HUDEP-2 (cell line): ENCODE measurements at regions not wholly inside any gene's neighbourhood (a gene's known extent, or its start where the extent isn't known, plus 50 kb on each side); places are given as distances from the start of the nearest gene placed in this dataset.
"Not testable (repeated sequence)": the region's sequence is repeated elsewhere in the genome, so short reads cannot be mapped to it uniquely, and the experiment has no call there.

ENCODE experiments used
- DNase-seq, 76 experiments: peaks; one replicate each; lab custom pipeline; 2025; ENCODE audit not compliant: unreplicated experiment in 76 of 76; lab: John Stamatoyannopoulos, UW

- DNase-seq: no peak
Observed at GRCh38 chr12:131386167-131386521, 324.7 kb upstream of the SFSWAP start.

DNA sequence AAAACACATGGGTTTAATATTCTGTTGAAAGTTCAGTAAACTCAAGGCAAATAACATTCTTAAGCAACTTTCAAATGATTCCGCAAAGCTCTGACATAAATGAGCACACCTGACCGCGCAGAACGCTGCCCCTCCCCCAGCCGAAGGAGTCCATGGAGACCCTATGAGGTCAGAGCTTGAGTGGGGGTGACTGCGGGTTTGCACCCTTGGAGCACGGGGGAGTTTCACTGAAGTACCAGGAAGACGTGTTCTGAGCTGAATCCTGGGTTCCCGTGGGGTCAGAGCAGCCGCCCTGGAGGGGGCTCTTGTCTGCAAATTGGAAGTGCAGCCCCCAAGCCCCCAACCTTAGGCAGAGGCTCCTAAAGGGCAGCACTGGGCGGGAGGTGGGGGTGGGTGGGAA is 324.1 kb upstream of the SFSWAP start:
- DNase-seq: no peak

DNA sequence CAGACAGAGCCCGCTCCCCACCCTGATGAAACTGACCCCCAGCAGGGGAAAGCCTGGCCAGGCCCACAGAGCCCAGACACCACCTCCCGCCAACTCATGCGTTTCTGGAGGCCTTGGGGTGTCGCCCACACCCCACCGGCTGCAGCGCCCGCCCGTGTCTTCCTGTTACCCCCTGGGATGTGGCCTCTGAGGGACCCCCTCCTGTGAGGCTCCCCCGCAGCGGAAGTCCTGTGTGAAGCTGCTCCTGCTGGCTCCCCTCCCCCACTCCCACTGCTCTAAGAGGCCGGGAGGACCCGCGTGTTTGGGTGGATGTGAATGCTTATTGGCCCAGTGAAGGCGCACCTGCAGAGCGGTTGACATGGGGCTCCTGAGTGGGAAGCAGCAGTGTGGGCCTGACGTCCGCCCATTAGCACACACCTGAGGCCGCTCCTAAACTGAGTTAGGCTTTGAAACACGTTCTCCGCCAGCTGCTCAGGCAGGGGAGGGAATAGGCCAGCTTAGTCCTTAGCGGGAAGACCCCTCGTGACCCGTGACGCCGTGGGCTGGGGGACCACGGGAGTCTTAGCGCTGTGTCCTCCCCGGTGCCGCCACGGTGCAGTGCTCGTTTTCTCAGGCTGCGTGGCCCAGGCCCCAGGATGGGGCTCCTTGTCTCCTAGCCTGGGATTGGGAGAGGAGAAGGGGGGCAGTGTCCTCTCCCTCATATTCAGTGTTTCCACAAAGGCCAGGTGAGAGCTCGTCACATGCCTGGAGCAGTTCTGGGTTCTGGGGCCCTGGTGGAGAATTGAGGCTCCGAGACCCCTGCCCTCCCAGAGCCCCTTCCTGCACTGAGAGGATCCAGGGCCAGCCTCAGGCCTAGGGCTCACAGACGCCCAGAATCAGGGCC is 323.4 kb upstream of the SFSWAP start:
- DNase-seq: no peak

DNA sequence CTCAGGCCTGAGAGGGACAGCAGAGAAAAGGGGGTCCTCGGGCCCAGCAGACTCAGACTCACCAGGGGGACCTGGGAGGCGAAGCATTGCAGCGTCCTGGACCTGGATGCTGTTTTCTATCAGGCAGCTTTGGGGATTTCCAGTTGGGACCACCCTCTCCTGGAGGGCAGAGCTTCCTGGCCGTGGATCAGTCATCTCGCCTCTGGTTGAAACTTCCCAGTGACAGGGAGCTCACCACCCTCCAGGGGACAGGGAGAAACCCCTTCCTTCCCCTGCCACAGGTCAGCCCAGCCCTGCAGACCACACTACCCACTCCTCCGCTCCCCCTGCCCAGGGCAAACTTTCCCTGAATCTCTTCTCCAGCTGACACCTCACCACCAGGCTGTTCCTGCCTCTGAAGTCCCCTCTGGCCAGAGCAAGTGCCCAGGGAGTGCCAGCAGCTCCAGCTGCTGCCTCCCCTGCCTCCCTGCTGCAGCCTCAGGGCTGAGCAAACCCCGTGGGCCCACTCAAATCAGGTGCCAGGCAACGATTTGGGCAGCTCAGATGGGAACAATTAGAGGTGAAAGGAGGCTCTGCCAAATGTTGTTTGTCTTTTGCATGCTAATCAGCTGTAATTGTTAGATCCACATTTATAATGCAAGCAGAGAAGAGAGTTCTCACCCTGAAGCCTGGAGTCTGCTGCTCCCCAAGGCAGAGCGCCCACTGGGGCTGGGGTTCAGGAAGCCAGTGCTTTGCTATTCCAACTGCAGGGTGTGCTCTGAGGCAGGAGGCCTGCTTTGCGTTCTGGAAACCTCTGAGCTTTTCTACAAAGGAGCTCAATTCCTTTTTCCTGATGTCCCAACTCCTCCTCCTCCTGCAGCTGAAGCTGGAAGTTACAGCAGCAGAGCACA is 322.5 kb upstream of the SFSWAP start:
- DNase-seq: not testable (repeated sequence)

- no peak for DNase-seq
Observed at GRCh38 chr12:131389054-131390013, 321.6 kb upstream of the SFSWAP start.

GRCh38 chr12:131390412-131391334 is 320.2 kb upstream of the SFSWAP start:
- DNase-seq: peak in 2 of 76 experiments; percentile 1 to 18

GRCh38 chr12:131391399-131391798 is 319.5 kb upstream of the SFSWAP start:
- no peak for DNase-seq

DNA sequence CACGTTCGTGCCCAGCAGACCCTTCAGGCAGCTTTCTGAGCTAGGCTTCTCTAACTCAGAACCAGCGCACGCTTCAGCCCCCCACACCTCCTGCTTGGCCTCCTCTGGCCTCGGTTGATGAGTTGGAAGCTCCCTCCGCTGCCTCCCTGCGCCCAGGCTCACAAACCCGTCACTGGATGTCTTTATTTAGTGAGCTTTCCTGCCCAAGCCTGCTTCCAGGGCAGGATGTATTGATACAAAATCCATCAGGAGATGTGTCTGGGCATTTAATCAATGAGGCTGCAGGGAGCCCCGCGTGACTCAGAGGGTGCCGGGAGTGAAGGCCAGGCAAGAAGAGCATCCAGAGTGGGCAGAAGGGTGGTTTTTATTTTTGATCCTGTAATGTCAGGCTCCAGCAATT is 316.1 kb upstream of the SFSWAP start:
- DNase-seq: not testable (repeated sequence)

GRCh38 chr12:131395209-131395684 is 315.6 kb upstream of the SFSWAP start:
- not testable (repeated sequence) for DNase-seq

- DNase-seq: no peak
Observed at GRCh38 chr12:131395971-131396573, 314.8 kb upstream of the SFSWAP start.

- no peak for DNase-seq
Observed at GRCh38 chr12:131397493-131398181, 313.3 kb upstream of the SFSWAP start.

- no peak for DNase-seq
Observed at GRCh38 chr12:131399000-131399399, 311.9 kb upstream of the SFSWAP start.

DNA sequence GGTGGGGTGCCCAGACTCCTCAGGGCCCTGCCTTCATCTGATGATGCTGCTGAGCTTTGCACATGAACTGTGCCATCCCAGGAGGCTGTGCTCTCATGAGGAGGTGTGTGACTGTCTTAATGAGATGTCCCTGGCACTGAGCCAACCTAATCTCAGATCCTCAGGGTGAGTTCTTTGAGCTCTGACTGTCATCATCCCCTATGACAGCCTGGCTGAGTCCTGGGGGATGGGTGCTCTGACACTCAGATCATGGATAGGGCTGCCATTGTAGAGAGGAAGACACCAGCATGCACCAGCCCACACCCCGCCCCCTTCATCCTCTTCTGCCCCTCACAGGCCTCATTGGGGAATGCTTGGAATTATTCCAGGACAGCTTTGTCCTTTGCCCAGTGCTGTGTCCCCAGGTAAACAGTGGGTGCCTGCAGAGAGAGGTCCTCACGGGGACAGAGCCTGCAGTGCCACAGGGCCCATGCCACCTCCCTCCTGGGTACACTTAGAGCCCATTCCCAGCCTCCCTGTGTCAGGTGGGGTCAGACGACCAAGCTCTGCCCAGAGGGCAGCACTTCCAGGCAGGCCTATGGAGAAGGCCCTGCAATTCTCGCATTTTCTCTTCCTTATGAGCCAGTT is 310.1 kb upstream of the SFSWAP start:
- DNase-seq: not testable (repeated sequence)

DNA sequence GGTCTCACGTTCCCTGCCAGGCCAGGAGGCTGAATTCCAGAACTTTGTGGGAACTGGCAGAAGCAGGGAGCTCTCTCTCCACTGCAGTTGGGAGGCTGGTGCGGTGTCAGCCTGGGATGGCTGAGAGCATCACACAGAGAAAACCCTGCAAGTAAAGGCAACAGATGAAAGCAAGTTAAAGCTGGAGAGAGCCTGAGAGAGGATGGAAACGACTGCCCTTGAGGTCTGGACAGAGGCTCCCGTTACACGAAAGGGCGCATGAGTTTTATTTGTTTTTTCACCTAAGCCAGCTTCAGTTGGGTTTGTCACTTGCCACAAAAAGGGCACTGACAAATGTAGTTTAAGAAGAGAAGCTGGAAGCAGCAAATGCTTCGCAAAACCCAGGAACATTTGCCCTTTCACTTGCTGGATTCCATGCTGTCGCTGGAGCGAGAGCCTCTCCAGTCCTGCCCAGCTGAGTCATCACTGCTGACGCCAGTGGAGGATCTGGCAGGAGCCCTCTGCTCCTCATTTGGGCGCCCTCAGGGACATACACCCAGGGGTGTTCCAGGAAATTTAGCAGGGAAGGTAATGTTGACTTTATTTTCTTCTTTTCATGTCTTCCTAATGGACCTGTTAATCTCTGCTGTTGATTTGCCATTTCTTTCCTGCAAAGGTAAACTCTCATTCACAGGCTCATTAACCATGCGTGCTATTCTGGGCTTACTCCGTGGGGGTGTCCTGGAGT is 308.8 kb upstream of the SFSWAP start:
- DNase-seq: not testable (repeated sequence)

GRCh38 chr12:131402781-131403396 is 308.0 kb upstream of the SFSWAP start:
- DNase-seq: no peak

DNA sequence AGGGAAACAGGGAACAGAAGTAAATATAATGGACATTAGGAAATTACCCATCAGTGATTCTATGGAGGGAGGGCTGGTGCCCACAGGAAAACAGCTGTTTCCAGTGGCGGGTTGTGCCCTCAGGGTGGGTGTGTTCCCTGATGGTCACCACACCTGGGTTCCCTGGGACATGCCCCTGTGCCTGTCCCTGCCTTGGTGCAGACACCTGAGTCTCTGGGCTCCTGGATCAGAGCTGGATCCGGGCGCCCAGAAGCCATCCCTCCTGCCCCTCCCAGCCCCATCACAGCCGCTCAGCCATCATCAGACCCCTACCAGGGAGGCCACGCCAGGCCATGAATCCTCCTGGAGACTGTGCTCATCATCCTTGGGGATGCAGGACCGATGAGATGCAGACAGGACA is 307.2 kb upstream of the SFSWAP start:
- DNase-seq: no peak

- no peak for DNase-seq
Observed at GRCh38 chr12:131404705-131405104, 306.2 kb upstream of the SFSWAP start.
